NB4 (cell line): ENCODE measurements at regions not wholly inside any gene's neighbourhood (a gene's known extent, or its start where the extent isn't known, plus 50 kb on each side); places are given as distances from the start of the nearest gene placed in this dataset.

Experiments
- DNase-seq: peaks from one replicate; pipeline ENCODE4 v3.0.0; 2010; ENCODE audit warnings: low read depth
- H3K4me3 ChIP-seq: one replicate; pipeline ENCODE4 v1.5.1; 2011; ENCODE audit warnings: mild to moderate bottlenecking, low read depth, low read length, moderate library complexity
- CTCF ChIP-seq: IDR thresholded peaks from one replicate; pipeline ENCODE4 v1.5.1; 2012; ENCODE audit warnings: low read depth, low read length
- MAX ChIP-seq: IDR thresholded peaks from 2 replicates; pipeline ENCODE4 v1.6.1; 2011; ENCODE audit warnings: low read depth, low read length
- MYC ChIP-seq: IDR thresholded peaks from 2 replicates; pipeline ENCODE4 v1.6.1; 2011; ENCODE audit warnings: low read depth, low read length
- POLR2A ChIP-seq: IDR thresholded peaks from 2 replicates; pipeline ENCODE4 v1.6.1; 2011; ENCODE audit warnings: mild to moderate bottlenecking; ENCODE audit not compliant: insufficient read length; ENCODE audit errors: extremely low read depth

- DNase-seq = no peak
- H3K4me3 ChIP-seq = no peak overlapping the region
- TF ChIP-seq MAX (no peak), CTCF (no peak), POLR2A (no peak)
Measured at GRCh38 chr4:128551280-128551679, 258.2 kb upstream of the JADE1 start.

GRCh38 chr4:128550060-128550459 is 259.4 kb upstream of the JADE1 start:
- DNase-seq = no peak
- no peak for TF ChIP-seq CTCF
- TF ChIP-seq MAX = no peak
- TF ChIP-seq POLR2A = no peak
- no peak for TF ChIP-seq MYC
- H3K4me3 ChIP-seq = no peak overlapping the region

GRCh38 chr4:128549636-128550035 is 259.9 kb upstream of the JADE1 start:
- no peak overlapping the region for H3K4me3 ChIP-seq
- TF ChIP-seq POLR2A (no peak), MYC (no peak), MAX (no peak), CTCF (no peak)
- no peak for DNase-seq

- no peak overlapping the region for H3K4me3 ChIP-seq
- no peak for DNase-seq
- TF ChIP-seq POLR2A = no peak
- no peak for TF ChIP-seq CTCF
- no peak for TF ChIP-seq MYC
- TF ChIP-seq MAX = no peak
Measured at GRCh38 chr4:128548381-128548780, 260.8 kb upstream of the PGRMC2 start.

- H3K4me3 ChIP-seq = no peak overlapping the region
- DNase-seq = no peak
- TF ChIP-seq CTCF (no peak), POLR2A (no peak), MAX (no peak)
Measured at GRCh38 chr4:128544272-128544671, 256.7 kb upstream of the PGRMC2 start.

GRCh38 chr4:128543696-128544095 is 256.1 kb upstream of the PGRMC2 start:
- TF ChIP-seq POLR2A (no peak), MYC (no peak), CTCF (no peak), MAX (no peak)
- H3K4me3 ChIP-seq = no peak overlapping the region
- DNase-seq = no peak
